WTC11 (cell line): ENCODE measurements at regions not wholly inside any gene's neighbourhood (a gene's known extent, or its start where the extent isn't known, plus 50 kb on each side); places are given as distances from the start of the nearest gene placed in this dataset.

ENCODE experiments used
- ATAC-seq: fragments of 200-7000 bp; cut with Tn5 transposase; 2 replicates; pipeline ENCODE4 v1.10.0; 2021; ENCODE audit warnings: mild to moderate bottlenecking, moderate library complexity
- CTCF ChIA-PET: fragments of 300-600 bp; sonication (Branson Sonifier 250); formaldehyde crosslinking; loops from one replicate; lab custom pipeline; 2021; ENCODE audit warnings: antibody characterized with exemption; lab: Charles Lee
- POLR2A ChIA-PET: fragments of 350-600 bp; sonication (Branson Sonifier 250); formaldehyde crosslinking; loops from one replicate; lab custom pipeline; 2021; ENCODE audit warnings: antibody characterized with exemption; lab: Charles Lee
- DNase-seq: peaks from one replicate; pipeline ENCODE4 v3.0.0; 2021; ENCODE audit warnings: low spot score
- H3K27ac Mint-ChIP-seq: 2 replicates; pipeline ENCODE4 v1.8.0; 2021; ENCODE audit warnings: mixed read lengths
- H3K27me3 Mint-ChIP-seq: 2 replicates; pipeline ENCODE4 v1.8.0; 2021; ENCODE audit warnings: low read depth, mild to moderate bottlenecking, moderate library complexity, mixed read lengths
- H3K36me3 Mint-ChIP-seq: 2 replicates; pipeline ENCODE4 v1.8.0; 2021; ENCODE audit warnings: mixed read lengths
- H3K4me1 Mint-ChIP-seq: 2 replicates; pipeline ENCODE4 v1.8.0; 2022; ENCODE audit warnings: mixed read lengths
- H3K4me3 Mint-ChIP-seq: 2 replicates; pipeline ENCODE4 v1.8.0; 2021; ENCODE audit warnings: mild to moderate bottlenecking, moderate library complexity, mixed read lengths
- H3K9me3 Mint-ChIP-seq: 2 replicates; pipeline ENCODE4 v1.8.0; 2021; ENCODE audit warnings: mixed read lengths
- AFF4 ChIP-seq: sonication (generic); formaldehyde crosslinking; IDR thresholded peaks from 2 replicates; pipeline ENCODE4 v1.8.1; 2023; ENCODE audit warnings: mild to moderate bottlenecking, missing genetic modification reagents, borderline replicate concordance
- ATF6 ChIP-seq: sonication (generic); formaldehyde crosslinking; IDR thresholded peaks from 2 replicates; pipeline ENCODE4 v1.8.1; 2023; ENCODE audit warnings: mild to moderate bottlenecking, missing genetic modification reagents
- CBFB ChIP-seq: sonication (generic); formaldehyde crosslinking; IDR thresholded peaks from 2 replicates; pipeline ENCODE4 v1.8.1; 2022; ENCODE audit warnings: mild to moderate bottlenecking, low read depth, missing genetic modification reagents
- CREB1 ChIP-seq: sonication (generic); formaldehyde crosslinking; IDR thresholded peaks from 2 replicates; pipeline ENCODE4 v1.8.0; 2023; ENCODE audit warnings: mild to moderate bottlenecking, missing genetic modification reagents
- ETV6 ChIP-seq: sonication (generic); formaldehyde crosslinking; IDR thresholded peaks from 2 replicates; pipeline ENCODE4 v1.8.1; 2022; ENCODE audit warnings: mild to moderate bottlenecking, missing genetic modification reagents
- GABPB1 ChIP-seq: sonication (generic); formaldehyde crosslinking; IDR thresholded peaks from 2 replicates; pipeline ENCODE4 v1.8.1; 2023; ENCODE audit warnings: mild to moderate bottlenecking, missing genetic modification reagents
- GRHL2 ChIP-seq: fragments of 250-450 bp; sonication (Bioruptor Pico); IDR thresholded peaks from 2 replicates; pipeline ENCODE4 v1.8.0; 2022; ENCODE audit warnings: mild to moderate bottlenecking, moderate library complexity; ENCODE audit not compliant: insufficient replicate concordance, severe bottlenecking
- GTF2I ChIP-seq: fragments of 250-450 bp; sonication (Bioruptor Pico); conservative IDR thresholded peaks from 2 replicates; pipeline ENCODE4 v1.4.0; 2021; ENCODE audit warnings: mild to moderate bottlenecking
- JAZF1 ChIP-seq: fragments of 250-450 bp; sonication (Bioruptor Pico); IDR thresholded peaks from 2 replicates; pipeline ENCODE4 v1.9.0; 2021; ENCODE audit warnings: moderate library complexity, mild to moderate bottlenecking, inconsistent platforms
- RORB ChIP-seq: fragments of 250-450 bp; sonication (Bioruptor Pico); IDR thresholded peaks from 2 replicates; pipeline ENCODE4 v1.9.0; 2021; ENCODE audit warnings: mild to moderate bottlenecking
- SMAD3 ChIP-seq: sonication (generic); formaldehyde crosslinking; IDR thresholded peaks from 2 replicates; pipeline ENCODE4 v1.8.0; 2022; ENCODE audit warnings: missing genetic modification reagents, mild to moderate bottlenecking, borderline replicate concordance
- SMAD4 ChIP-seq: sonication (generic); formaldehyde crosslinking; IDR thresholded peaks from 2 replicates; pipeline ENCODE4 v1.8.0; 2022; ENCODE audit warnings: mild to moderate bottlenecking, missing genetic modification reagents
- USF2 ChIP-seq: sonication (generic); formaldehyde crosslinking; IDR thresholded peaks from 2 replicates; pipeline ENCODE4 v1.8.1; 2023; ENCODE audit warnings: mild to moderate bottlenecking, missing genetic modification reagents, moderate library complexity
- ZBTB21 ChIP-seq: sonication (generic); formaldehyde crosslinking; IDR thresholded peaks from 2 replicates; pipeline ENCODE4 v1.8.1; 2023; ENCODE audit warnings: mild to moderate bottlenecking, missing genetic modification reagents, borderline replicate concordance
- ZNF423 ChIP-seq: fragments of 250-450 bp; sonication (Bioruptor Pico); IDR thresholded peaks from 2 replicates; pipeline ENCODE4 v2.1.2; 2022; ENCODE audit warnings: mild to moderate bottlenecking, moderate library complexity
- ZNF671 ChIP-seq: fragments of 250-450 bp; sonication (Bioruptor Pico); IDR thresholded peaks from 2 replicates; pipeline ENCODE4 v1.8.0; 2021; ENCODE audit warnings: mild to moderate bottlenecking
- TF ChIP-seq, protein P1 (sequence below): sonication (generic); formaldehyde crosslinking; IDR thresholded peaks from 2 replicates; pipeline ENCODE4 v1.8.0; 2022; ENCODE audit warnings: mild to moderate bottlenecking, missing genetic modification reagents
- TF ChIP-seq, protein P2 (sequence below): sonication (generic); formaldehyde crosslinking; IDR thresholded peaks from 2 replicates; pipeline ENCODE4 v1.8.0; 2023; ENCODE audit warnings: missing genetic modification reagents

DNA sequence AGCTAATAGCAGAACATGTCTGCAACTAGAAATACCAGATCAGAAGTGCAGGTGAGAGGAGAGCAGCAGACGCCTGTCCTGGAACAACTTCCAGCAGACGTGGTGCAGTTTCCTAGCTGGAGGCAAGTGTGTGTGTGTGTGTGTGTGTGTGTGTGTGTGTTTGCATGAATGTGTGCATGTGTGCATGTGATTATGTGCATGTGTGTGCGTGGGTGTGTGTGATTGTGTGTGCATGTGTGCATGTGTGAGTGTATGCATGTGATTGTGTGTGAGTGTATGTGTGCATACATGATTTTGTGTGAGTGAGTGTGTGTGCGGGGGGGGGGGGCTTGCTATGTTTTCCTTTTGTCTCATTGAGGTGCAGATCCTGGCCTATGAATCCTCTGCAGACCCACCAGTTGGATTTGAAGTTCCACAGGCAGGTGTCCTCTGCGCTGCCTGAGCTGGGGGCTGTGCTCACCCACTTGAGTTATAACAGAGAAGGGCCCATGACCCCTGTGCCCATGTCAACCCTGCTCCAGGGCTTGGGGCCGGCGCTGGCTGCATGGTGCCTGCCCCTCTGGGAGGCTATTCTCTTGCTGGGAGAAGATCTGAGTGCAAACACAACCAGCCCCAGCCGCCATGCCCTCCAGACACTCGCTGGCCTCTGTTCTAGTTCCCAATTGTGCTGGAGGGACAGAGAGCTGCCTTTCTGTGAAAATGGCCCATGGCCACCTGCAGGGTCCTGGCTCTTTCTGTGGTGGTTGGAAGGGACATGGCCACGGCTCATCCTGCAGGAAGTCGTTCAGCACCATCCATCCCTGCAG is 821.3 kb downstream of the BRD1 start:
- no peak overlapping the region for H3K27ac Mint-ChIP-seq
- ATAC-seq: no peak
- no peak overlapping the region for H3K4me3 Mint-ChIP-seq
- H3K36me3 Mint-ChIP-seq: peaks cover 18% of the 10 kb centered on the region
- POLR2A ChIA-PET: no interaction called here
- CTCF ChIA-PET: interaction anchor here (1.5 to 1.6 kb wide), 2 partner anchors 20 to 299 kb away, joined by 3 read pairs; no protein-coding TSS in a partner anchor
- peaks cover 32% of the 10 kb centered on the region for H3K9me3 Mint-ChIP-seq
- no peaks in the 10 kb centered on the region for H3K4me1 Mint-ChIP-seq
- no peaks in the 10 kb centered on the region; the same call in 1 of the 2 replicates for H3K27me3 Mint-ChIP-seq
- TF ChIP-seq CREB1 (CRISPR knock-in tag) (no peak), GABPB1 (no peak)
- DNase-seq: no peak

GRCh38 chr22:49005557-49005956 is 822.1 kb downstream of the BRD1 start:
- H3K4me1 Mint-ChIP-seq: no peaks in the 10 kb centered on the region
- H3K27ac Mint-ChIP-seq: no peak overlapping the region
- peaks cover 24% of the 10 kb centered on the region for H3K36me3 Mint-ChIP-seq
- no peak overlapping the region for H3K4me3 Mint-ChIP-seq
- peaks cover 38% of the 10 kb centered on the region for H3K9me3 Mint-ChIP-seq
- CTCF ChIA-PET: interaction anchor here (1.6 to 1.7 kb wide), 2 partner anchors 41 to 300 kb away, joined by 3 read pairs; no protein-coding TSS in a partner anchor
- ATAC-seq: no peak
- no peaks in the 10 kb centered on the region; the same call in 1 of the 2 replicates for H3K27me3 Mint-ChIP-seq
- POLR2A ChIA-PET: no interaction called here
- DNase-seq: no peak
- TF ChIP-seq JAZF1: no peak
- TF ChIP-seq RORB: no peak
- TF ChIP-seq ZNF671 (CRISPR knock-in tag): no peak
- TF ChIP-seq ZNF423: no peak
- TF ChIP-seq CBFB (CRISPR knock-in tag): no peak
- no peak for TF ChIP-seq CREB1 (CRISPR knock-in tag)
- TF ChIP-seq, protein P1, sequence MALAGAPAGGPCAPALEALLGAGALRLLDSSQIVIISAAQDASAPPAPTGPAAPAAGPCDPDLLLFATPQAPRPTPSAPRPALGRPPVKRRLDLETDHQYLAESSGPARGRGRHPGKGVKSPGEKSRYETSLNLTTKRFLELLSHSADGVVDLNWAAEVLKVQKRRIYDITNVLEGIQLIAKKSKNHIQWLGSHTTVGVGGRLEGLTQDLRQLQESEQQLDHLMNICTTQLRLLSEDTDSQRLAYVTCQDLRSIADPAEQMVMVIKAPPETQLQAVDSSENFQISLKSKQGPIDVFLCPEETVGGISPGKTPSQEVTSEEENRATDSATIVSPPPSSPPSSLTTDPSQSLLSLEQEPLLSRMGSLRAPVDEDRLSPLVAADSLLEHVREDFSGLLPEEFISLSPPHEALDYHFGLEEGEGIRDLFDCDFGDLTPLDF (CRISPR knock-in tag): no peak
- no peak for TF ChIP-seq SMAD4 (CRISPR knock-in tag)
- no peak for TF ChIP-seq ZBTB21
- no peak for TF ChIP-seq ATF6 (CRISPR knock-in tag)
- TF ChIP-seq ETV6 (CRISPR knock-in tag): no peak
- TF ChIP-seq USF2 (CRISPR knock-in tag): no peak
- TF ChIP-seq, protein P2, sequence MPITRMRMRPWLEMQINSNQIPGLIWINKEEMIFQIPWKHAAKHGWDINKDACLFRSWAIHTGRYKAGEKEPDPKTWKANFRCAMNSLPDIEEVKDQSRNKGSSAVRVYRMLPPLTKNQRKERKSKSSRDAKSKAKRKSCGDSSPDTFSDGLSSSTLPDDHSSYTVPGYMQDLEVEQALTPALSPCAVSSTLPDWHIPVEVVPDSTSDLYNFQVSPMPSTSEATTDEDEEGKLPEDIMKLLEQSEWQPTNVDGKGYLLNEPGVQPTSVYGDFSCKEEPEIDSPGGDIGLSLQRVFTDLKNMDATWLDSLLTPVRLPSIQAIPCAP (CRISPR knock-in tag): no peak
- TF ChIP-seq GTF2I (CRISPR knock-in tag): no peak
- TF ChIP-seq SMAD3 (CRISPR knock-in tag): no peak
- no peak for TF ChIP-seq GRHL2 (CRISPR knock-in tag)
- no peak for TF ChIP-seq AFF4
